Naive thymus-derived CD4-positive, alpha-beta T cell (primary cell): ENCODE measurements at regions not wholly inside any gene's neighbourhood (a gene's known extent, or its start where the extent isn't known, plus 50 kb on each side); places are given as distances from the start of the nearest gene placed in this dataset.

Experiments
- ATAC-seq: fragments of 150-1000 bp; cut with Tn5 transposase; 2 replicates; pipeline ENCODE4 v1.10.0; 2021; ENCODE audit warnings: mild to moderate bottlenecking, moderate library complexity
- CTCF ChIA-PET: fragments of 350-600 bp; sonication (Branson Sonifier 250); formaldehyde crosslinking; loops from one replicate; lab custom pipeline; 2021; ENCODE audit warnings: antibody characterized with exemption; lab: Charles Lee
- POLR2A ChIA-PET: fragments of 350-600 bp; sonication (Branson Sonifier 250); formaldehyde crosslinking; loops from one replicate; lab custom pipeline; 2021; ENCODE audit warnings: antibody characterized with exemption, inconsistent platforms; lab: Charles Lee
- DNase-seq, 9 donors: peaks; one replicate each; pipeline versions ENCODE4 v3.0.0 to v3.0.0-alpha.2; 2020 to 2022; ENCODE audit warnings: mixed read lengths in 1 of 9
- H3K27ac ChIP-seq: one replicate; pipeline ENCODE4 v1.7.0; 2013; ENCODE audit warnings: mild to moderate bottlenecking, low read depth, low read length, moderate library complexity
- H3K27me3 ChIP-seq, 2 donors: one replicate each; pipeline ENCODE4 v1.7.0; 2013; ENCODE audit warnings: low read length in 2 of 2, mild to moderate bottlenecking in 2 of 2, moderate library complexity in 2 of 2; ENCODE audit not compliant: control insufficient read depth in 2 of 2, insufficient read depth in 2 of 2
- H3K36me3 ChIP-seq, 3 experiments: 1 replicate in 2 of 3; 2 replicates in 1 of 3; pipeline ENCODE4 v1.7.0; 2013; ENCODE audit warnings: low read length in 3 of 3, mild to moderate bottlenecking in 3 of 3, moderate library complexity in 1 of 3; ENCODE audit not compliant: insufficient read depth in 3 of 3, control insufficient read depth in 2 of 3
- H3K4me1 ChIP-seq, 2 donors: one replicate each; pipeline ENCODE4 v1.7.0; 2013; ENCODE audit warnings: low read length in 2 of 2, mild to moderate bottlenecking in 2 of 2, moderate library complexity in 1 of 2; ENCODE audit not compliant: control insufficient read depth in 2 of 2, insufficient read depth in 2 of 2
- H3K4me3 ChIP-seq: 2 replicates; pipeline ENCODE4 v1.7.0; 2013; ENCODE audit warnings: mild to moderate bottlenecking, low read length
- H3K9me3 ChIP-seq, 3 experiments: 1 replicate in 2 of 3; 2 replicates in 1 of 3; pipeline ENCODE4 v1.7.0; 2013; ENCODE audit warnings: low read length in 3 of 3; ENCODE audit not compliant: control insufficient read depth in 2 of 3
- H3K27ac Mint-ChIP-seq, 9 donors: one replicate each; pipeline ENCODE4 v1.8.0; 2020 to 2022; ENCODE audit warnings: mixed read lengths in 9 of 9, mild to moderate bottlenecking in 8 of 9, moderate library complexity in 5 of 9, inconsistent platforms in 2 of 9
- H3K27me3 Mint-ChIP-seq, 5 donors: one replicate each; pipeline ENCODE4 v1.8.0; 2021 to 2022; ENCODE audit warnings: mixed read lengths in 5 of 5, mild to moderate bottlenecking in 1 of 5
- H3K36me3 Mint-ChIP-seq, 5 donors: one replicate each; pipeline ENCODE4 v1.8.0; 2020 to 2022; ENCODE audit warnings: mixed read lengths in 5 of 5, mild to moderate bottlenecking in 3 of 5, inconsistent platforms in 1 of 5
- H3K4me1 Mint-ChIP-seq, 7 donors: one replicate each; pipeline ENCODE4 v1.8.0; 2020 to 2022; ENCODE audit warnings: mixed read lengths in 7 of 7, mild to moderate bottlenecking in 3 of 7, inconsistent platforms in 1 of 7
- H3K4me3 Mint-ChIP-seq, 10 donors: one replicate each; pipeline ENCODE4 v1.8.0; 2020 to 2022; ENCODE audit warnings: mild to moderate bottlenecking in 10 of 10, mixed read lengths in 10 of 10, moderate library complexity in 6 of 10, inconsistent platforms in 2 of 10
- H3K9me3 Mint-ChIP-seq, 11 donors: one replicate each; pipeline ENCODE4 v1.8.0; 2020 to 2022; ENCODE audit warnings: mixed read lengths in 11 of 11, mild to moderate bottlenecking in 4 of 11, inconsistent platforms in 1 of 11, moderate library complexity in 1 of 11
- intact Hi-C, 2 donors: fragments of 100-400 bp; cut with micrococcal nuclease; formaldehyde crosslinking; loops; one replicate each; pipeline ENCODE4 v1.15.1; 2023

DNA sequence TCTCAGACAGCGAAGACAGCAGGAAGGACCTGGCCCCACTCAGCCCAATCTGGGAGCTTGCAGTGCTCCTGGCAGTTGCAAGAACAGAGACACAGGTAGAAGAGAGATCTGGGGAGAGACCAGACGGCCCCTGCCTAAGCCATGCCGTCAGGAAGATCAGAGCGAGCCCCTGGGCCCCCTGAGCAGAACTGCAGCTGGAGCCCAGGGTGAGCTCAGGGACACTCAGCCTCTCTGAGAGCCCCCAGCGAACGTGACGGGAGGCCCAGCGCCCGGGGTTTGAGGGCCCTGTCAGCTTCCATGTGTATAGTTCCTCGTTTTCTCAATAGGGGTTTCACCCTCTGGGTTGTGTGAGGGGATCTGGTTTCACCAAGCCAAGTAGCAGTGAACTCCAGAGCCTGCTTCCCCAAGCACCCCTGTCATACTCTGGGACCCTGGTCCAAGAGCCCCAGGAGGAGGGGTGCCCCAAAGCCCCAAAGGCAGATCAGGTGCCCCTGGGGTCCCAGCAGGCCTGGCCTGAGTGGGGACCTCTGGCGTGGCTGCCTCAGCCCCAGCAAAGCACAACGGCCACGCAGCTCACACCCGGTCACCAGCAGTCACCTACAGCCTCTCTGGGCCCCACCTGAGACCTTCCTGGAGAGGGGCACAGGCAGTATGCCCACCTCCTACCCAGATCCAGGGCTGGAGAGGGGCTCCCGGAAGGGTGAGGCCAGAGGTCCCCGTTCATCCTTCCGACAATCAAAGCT lies 431.3 kb upstream of the MYT1L start:
- ChIA-PET CTCF (no interaction called here), POLR2A (no interaction called here)
- Mint-ChIP-seq H3K9me3 (peaks cover 0 to 4% (median 0%) of the 10 kb centered on the region in 11 donors), H3K36me3 (peaks cover 0 to 4% (median 0%) of the 10 kb centered on the region in 5 donors), H3K4me3 (no peak overlapping the region), H3K4me1 (no peaks in the 10 kb centered on the region), H3K27me3 (no peaks in the 10 kb centered on the region), H3K27ac (no peak overlapping the region)
- DNase-seq: no peak
- H3K4me3 ChIP-seq: no peak overlapping the region
- H3K9me3 ChIP-seq: peaks cover 0 to 3% (median 0%) of the 10 kb centered on the region in 3 experiments
- H3K4me1 ChIP-seq: no peaks in the 10 kb centered on the region
- intact Hi-C loops: no loop called here
- H3K36me3 ChIP-seq: no peaks in the 10 kb centered on the region
- no peak for ATAC-seq
- H3K27ac ChIP-seq: no peak overlapping the region
- H3K27me3 ChIP-seq: no peaks in the 10 kb centered on the region

GRCh38 chr2:2758793-2759367 lies 427.8 kb upstream of the MYT1L start:
- POLR2A ChIA-PET: no interaction called here
- H3K36me3 ChIP-seq: no peaks in the 10 kb centered on the region
- peaks cover 0 to 13% (median 3%) of the 10 kb centered on the region in 3 experiments for H3K9me3 ChIP-seq
- H3K4me1 ChIP-seq: no peaks in the 10 kb centered on the region
- peaks cover 0 to 5% (median 0%) of the 10 kb centered on the region in 5 donors for H3K27me3 Mint-ChIP-seq
- H3K27ac ChIP-seq: no peak overlapping the region
- no peak for ATAC-seq
- CTCF ChIA-PET: no interaction called here
- no peaks in the 10 kb centered on the region for H3K27me3 ChIP-seq
- DNase-seq: no peak
- peaks cover 0 to 22% (median 7%) of the 10 kb centered on the region in 11 donors for H3K9me3 Mint-ChIP-seq
- no peak overlapping the region for H3K4me3 Mint-ChIP-seq
- intact Hi-C loops: no loop called here
- no peaks in the 10 kb centered on the region for H3K4me1 Mint-ChIP-seq
- no peak overlapping the region for H3K4me3 ChIP-seq
- no peak overlapping the region for H3K27ac Mint-ChIP-seq
- peaks cover 0 to 4% (median 0%) of the 10 kb centered on the region in 5 donors for H3K36me3 Mint-ChIP-seq

DNA sequence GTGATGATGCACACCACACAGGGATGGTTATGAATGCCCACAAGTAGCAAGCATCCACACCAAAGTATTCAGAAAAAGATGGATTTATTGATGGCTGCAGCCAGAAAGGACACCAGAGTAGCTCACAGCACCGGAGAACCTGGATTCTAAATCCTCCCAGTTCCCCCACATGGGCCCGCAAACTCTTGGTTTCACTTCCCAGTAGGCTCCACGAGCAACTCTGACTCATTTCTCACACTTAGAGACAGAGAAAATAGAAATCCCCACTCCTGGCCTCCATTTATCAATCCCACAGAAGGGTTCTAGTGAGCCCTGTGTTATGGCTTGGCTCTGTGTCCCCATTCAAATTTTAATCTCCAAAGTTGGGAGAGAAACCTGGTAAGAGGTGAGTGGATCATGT lies 426.7 kb upstream of the MYT1L start:
- intact Hi-C loops: no loop called here
- Histone ChIP-seq H3K36me3 (no peaks in the 10 kb centered on the region), H3K9me3 (peaks cover 0 to 19% (median 3%) of the 10 kb centered on the region in 3 experiments), H3K4me3 (no peak overlapping the region), H3K4me1 (no peaks in the 10 kb centered on the region), H3K27me3 (no peaks in the 10 kb centered on the region), H3K27ac (no peak overlapping the region)
- Mint-ChIP-seq H3K36me3 (peaks cover 0 to 7% (median 0%) of the 10 kb centered on the region in 5 donors), H3K9me3 (peaks cover 0 to 33% (median 13%) of the 10 kb centered on the region in 11 donors), H3K4me1 (no peaks in the 10 kb centered on the region), H3K27me3 (peaks cover 0 to 5% (median 0%) of the 10 kb centered on the region in 5 donors), H3K27ac (no peak overlapping the region), H3K4me3 (no peak overlapping the region)
- ChIA-PET POLR2A (no interaction called here), CTCF (no interaction called here)
- DNase-seq: no peak
- no peak for ATAC-seq

- no peaks in the 10 kb centered on the region for H3K36me3 ChIP-seq
- H3K4me1 ChIP-seq: no peaks in the 10 kb centered on the region
- DNase-seq (no peak), ATAC-seq (no peak)
- intact Hi-C loops: no loop called here
- no peak overlapping the region for H3K27ac ChIP-seq
- CTCF ChIA-PET: no interaction called here
- H3K36me3 Mint-ChIP-seq: peaks cover 0 to 8% (median 0%) of the 10 kb centered on the region in 5 donors
- H3K4me3 ChIP-seq: no peak overlapping the region
- peaks cover 0 to 36% (median 14%) of the 10 kb centered on the region in 11 donors for H3K9me3 Mint-ChIP-seq
- H3K9me3 ChIP-seq: peaks cover 0 to 19% (median 3%) of the 10 kb centered on the region in 3 experiments
- H3K4me3 Mint-ChIP-seq: no peak overlapping the region
- POLR2A ChIA-PET: no interaction called here
- H3K27me3 Mint-ChIP-seq: peaks cover 0 to 5% (median 0%) of the 10 kb centered on the region in 5 donors
- no peaks in the 10 kb centered on the region for H3K27me3 ChIP-seq
- H3K27ac Mint-ChIP-seq: no peak overlapping the region
- no peaks in the 10 kb centered on the region for H3K4me1 Mint-ChIP-seq
Observed at GRCh38 chr2:2756886-2757285, 425.8 kb upstream of the MYT1L start.

DNA sequence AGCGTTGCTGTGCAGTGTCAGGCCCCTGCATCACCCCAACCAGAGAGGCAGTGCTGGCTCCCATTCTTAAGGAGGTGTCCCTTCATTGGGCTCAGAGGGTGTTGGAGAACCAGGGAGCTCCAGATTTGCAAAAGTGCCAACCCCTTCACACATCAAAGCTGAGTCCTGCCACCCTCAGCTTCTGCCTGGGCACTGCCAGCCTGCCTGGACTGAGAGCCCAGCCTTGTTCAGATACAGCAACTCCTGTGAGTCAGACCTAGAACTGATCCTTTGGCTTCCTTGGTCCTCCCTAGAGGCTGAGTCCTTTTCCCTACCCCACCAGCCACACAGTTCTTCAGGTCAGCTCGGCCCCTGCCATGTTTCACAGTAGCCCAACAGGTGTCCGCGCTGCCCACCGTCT lies 424.9 kb upstream of the MYT1L start:
- no peak overlapping the region for H3K4me3 ChIP-seq
- intact Hi-C loops: no loop called here
- peaks cover 0 to 19% (median 3%) of the 10 kb centered on the region in 3 experiments for H3K9me3 ChIP-seq
- no peaks in the 10 kb centered on the region for H3K27me3 ChIP-seq
- H3K27ac ChIP-seq: no peak overlapping the region
- ATAC-seq (no peak), DNase-seq (no peak)
- Mint-ChIP-seq H3K36me3 (peaks cover 0 to 8% (median 0%) of the 10 kb centered on the region in 5 donors), H3K4me1 (no peaks in the 10 kb centered on the region), H3K27me3 (peaks cover 0 to 5% (median 0%) of the 10 kb centered on the region in 5 donors), H3K4me3 (no peak overlapping the region), H3K9me3 (peaks cover 0 to 40% (median 16%) of the 10 kb centered on the region in 11 donors), H3K27ac (no peak overlapping the region)
- POLR2A ChIA-PET: no interaction called here
- H3K36me3 ChIP-seq: no peaks in the 10 kb centered on the region
- H3K4me1 ChIP-seq: no peaks in the 10 kb centered on the region
- CTCF ChIA-PET: no interaction called here

GRCh38 chr2:2754940-2755339 lies 423.9 kb upstream of the MYT1L start:
- CTCF ChIA-PET: no interaction called here

More at GRCh38 chr2:2754940-2755339, 423.9 kb upstream of the MYT1L start:
- POLR2A ChIA-PET: no interaction called here
- Mint-ChIP-seq H3K27ac (no peak overlapping the region), H3K36me3 (peaks cover 0 to 4% (median 0%) of the 10 kb centered on the region in 5 donors), H3K4me3 (no peak overlapping the region), H3K27me3 (peaks cover 0 to 5% (median 0%) of the 10 kb centered on the region in 5 donors), H3K4me1 (no peaks in the 10 kb centered on the region), H3K9me3 (peaks cover 0 to 37% (median 15%) of the 10 kb centered on the region in 11 donors)
- no peak for ATAC-seq
- no peaks in the 10 kb centered on the region for H3K36me3 ChIP-seq
- DNase-seq: no peak
- H3K27ac ChIP-seq: no peak overlapping the region
- H3K4me1 ChIP-seq: no peaks in the 10 kb centered on the region
- no peaks in the 10 kb centered on the region for H3K27me3 ChIP-seq
- intact Hi-C loops: no loop called here
- peaks cover 0 to 19% (median 0%) of the 10 kb centered on the region in 3 experiments for H3K9me3 ChIP-seq
- no peak overlapping the region for H3K4me3 ChIP-seq
